Trophoblast cell (in vitro differentiated cells and primary cell): ENCODE measurements at regions not wholly inside any gene's neighbourhood (a gene's known extent, or its start where the extent isn't known, plus 50 kb on each side); places are given as distances from the start of the nearest gene placed in this dataset.
A peak's percentile ranks its signal among the peaks of the same experiment; 100 is the strongest.
"Not testable (repeated sequence)": the region's sequence is repeated elsewhere in the genome, so short reads cannot be mapped to it uniquely, and the experiment has no call there.

Source experiments
- DNase-seq, 2 donors: peaks; one replicate each; pipeline ENCODE4 v3.0.0-alpha.2; 2016
- H2AFZ ChIP-seq: 2 replicates; pipeline ENCODE4 v1.6.1; 2013; ENCODE audit warnings: low read length, moderate library complexity, mild to moderate bottlenecking; ENCODE audit not compliant: insufficient read depth, poor library complexity
- H2AK5ac ChIP-seq: 2 replicates; pipeline ENCODE4 v1.6.1; 2013; ENCODE audit warnings: mild to moderate bottlenecking, low read length
- H2BK120ac ChIP-seq: 2 replicates; pipeline ENCODE4 v1.6.1; 2013; ENCODE audit warnings: low read length, mild to moderate bottlenecking, moderate library complexity; ENCODE audit not compliant: insufficient read depth, poor library complexity
- H2BK12ac ChIP-seq: 2 replicates; pipeline ENCODE4 v1.6.1; 2013; ENCODE audit warnings: mild to moderate bottlenecking, low read length, moderate library complexity
- H2BK5ac ChIP-seq: 2 replicates; pipeline ENCODE4 v1.6.1; 2013; ENCODE audit warnings: low read length, low read depth, moderate library complexity, mild to moderate bottlenecking; ENCODE audit not compliant: poor library complexity
- H3K14ac ChIP-seq: 2 replicates; pipeline ENCODE4 v1.6.1; 2013; ENCODE audit warnings: mild to moderate bottlenecking, low read length
- H3K18ac ChIP-seq: 2 replicates; pipeline ENCODE4 v1.6.1; 2013; ENCODE audit warnings: mild to moderate bottlenecking, low read length
- H3K23ac ChIP-seq: 2 replicates; pipeline ENCODE4 v1.6.1; 2013; ENCODE audit warnings: low read length
- H3K27ac ChIP-seq: 2 replicates; pipeline ENCODE4 v1.5.1; 2013; ENCODE audit warnings: low read depth, mild to moderate bottlenecking, inconsistent platforms, low read length, moderate library complexity
- H3K27me3 ChIP-seq: 2 replicates; pipeline ENCODE4 v1.6.1; 2013; ENCODE audit warnings: inconsistent platforms, mild to moderate bottlenecking, low read length, moderate library complexity; ENCODE audit not compliant: insufficient read depth
- H3K36me3 ChIP-seq, 2 experiments: 1 replicate in 1 of 2; 2 replicates in 1 of 2; pipeline ENCODE4 v1.6.1; 2013; ENCODE audit warnings: low read length in 2 of 2, mild to moderate bottlenecking in 2 of 2, moderate library complexity in 1 of 2; ENCODE audit not compliant: insufficient read depth in 2 of 2, control insufficient read depth in 1 of 2
- H3K4ac ChIP-seq: 2 replicates; pipeline ENCODE4 v1.6.1; 2013; ENCODE audit warnings: low read depth, mild to moderate bottlenecking, low read length, moderate library complexity
- H3K4me1 ChIP-seq, 2 experiments: 1 replicate in 1 of 2; 2 replicates in 1 of 2; pipeline ENCODE4 v1.6.1; 2013; ENCODE audit warnings: low read length in 2 of 2, mild to moderate bottlenecking in 2 of 2, moderate library complexity in 1 of 2; ENCODE audit not compliant: insufficient read depth in 2 of 2, control insufficient read depth in 1 of 2
- H3K4me2 ChIP-seq: 2 replicates; pipeline ENCODE4 v1.6.1; 2013; ENCODE audit warnings: inconsistent platforms, mild to moderate bottlenecking, low read length, moderate library complexity
- H3K4me3 ChIP-seq: 2 replicates; pipeline ENCODE4 v1.5.1; 2013; ENCODE audit warnings: mild to moderate bottlenecking, low read depth, low read length, inconsistent platforms
- H3K79me1 ChIP-seq: one replicate; pipeline ENCODE4 v1.6.1; 2013; ENCODE audit warnings: low read length
- H3K79me2 ChIP-seq: 2 replicates; pipeline ENCODE4 v1.6.1; 2013; ENCODE audit warnings: low read length, mild to moderate bottlenecking; ENCODE audit not compliant: control insufficient read depth, insufficient read depth, poor library complexity
- H3K9ac ChIP-seq: 2 replicates; pipeline ENCODE4 v1.6.1; 2013; ENCODE audit warnings: mild to moderate bottlenecking, low read length
- H3K9me3 ChIP-seq: 2 replicates; pipeline ENCODE4 v1.6.1; 2013; ENCODE audit warnings: low read depth, mild to moderate bottlenecking, control low read depth, inconsistent platforms, low read length; ENCODE audit not compliant: insufficient read depth
- H4K12ac ChIP-seq: 2 replicates; pipeline ENCODE4 v1.6.1; 2013; ENCODE audit warnings: low read depth, mild to moderate bottlenecking, low read length, moderate library complexity
- H4K8ac ChIP-seq: 2 replicates; pipeline ENCODE4 v1.6.1; 2013; ENCODE audit warnings: low read depth, mild to moderate bottlenecking, low read length, moderate library complexity
- H4K91ac ChIP-seq: one replicate; pipeline ENCODE4 v1.6.1; 2013; ENCODE audit warnings: low read depth, mild to moderate bottlenecking, low read length, moderate library complexity
- WGBS: extraction: QIAGEN DNeasy Blood & Tissue Kit; methylation state at CpG from one replicate; pipeline ENCODE4 v1.1.7; 2013; ENCODE audit warnings: missing lambda C conversion rate; ENCODE audit not compliant: insufficient read length, insufficient coverage; ENCODE audit errors: extremely low coverage; 5-methylcytosine and 5-hydroxymethylcytosine counted together

DNA sequence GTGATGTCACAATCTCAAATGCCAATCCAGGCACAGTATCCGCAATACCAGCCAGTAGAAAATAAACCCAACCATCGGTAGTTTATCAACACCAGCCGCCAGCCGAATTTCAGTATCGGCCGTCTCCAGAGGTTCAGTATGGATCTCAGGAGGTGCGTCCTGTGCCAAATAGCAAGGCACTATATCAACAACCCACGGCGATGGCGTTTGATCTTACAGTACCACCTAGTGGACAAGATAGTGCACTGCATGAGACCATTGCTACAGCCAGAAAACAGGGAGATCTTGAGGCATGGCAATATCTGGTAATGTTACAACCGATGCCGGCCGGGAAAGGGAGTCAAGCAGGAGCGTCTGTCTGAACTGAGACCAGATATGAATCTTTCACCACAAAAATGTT, 121.8 kb upstream of the DRD5 start:
- H3K18ac ChIP-seq, H3K23ac ChIP-seq, H2AK5ac ChIP-seq, H3K4ac ChIP-seq, H3K9ac ChIP-seq, H4K8ac ChIP-seq, H3K79me2 ChIP-seq, H2AFZ ChIP-seq, H4K12ac ChIP-seq, H3K27ac ChIP-seq, H3K79me1 ChIP-seq, H3K14ac ChIP-seq, H3K27me3 ChIP-seq, H3K4me1 ChIP-seq, H2BK12ac ChIP-seq, H3K9me3 ChIP-seq, H4K91ac ChIP-seq, H3K36me3 ChIP-seq, H3K4me3 ChIP-seq, H3K4me2 ChIP-seq, H2BK120ac ChIP-seq, H2BK5ac ChIP-seq: not testable (repeated sequence)
- WGBS: no CpG with 5 or more reads among the region's 14 CpGs
- DNase-seq: peak in 1 of 2 donors; percentile 19

GRCh38 chr4:9660955-9661354, 120.5 kb upstream of the DRD5 start:
- H4K91ac ChIP-seq, H2BK120ac ChIP-seq, H2AK5ac ChIP-seq, H3K27me3 ChIP-seq, H3K14ac ChIP-seq, H4K8ac ChIP-seq, H3K27ac ChIP-seq, H2AFZ ChIP-seq, H4K12ac ChIP-seq, DNase-seq, H3K4me1 ChIP-seq, H3K9me3 ChIP-seq, H3K4me2 ChIP-seq, H3K4ac ChIP-seq, H2BK5ac ChIP-seq, H2BK12ac ChIP-seq, H3K23ac ChIP-seq, H3K9ac ChIP-seq, H3K79me2 ChIP-seq, H3K79me1 ChIP-seq, H3K18ac ChIP-seq, H3K36me3 ChIP-seq, H3K4me3 ChIP-seq: not testable (repeated sequence)
- no CpG with 5 or more reads among the region's 4 CpGs for WGBS

DNA sequence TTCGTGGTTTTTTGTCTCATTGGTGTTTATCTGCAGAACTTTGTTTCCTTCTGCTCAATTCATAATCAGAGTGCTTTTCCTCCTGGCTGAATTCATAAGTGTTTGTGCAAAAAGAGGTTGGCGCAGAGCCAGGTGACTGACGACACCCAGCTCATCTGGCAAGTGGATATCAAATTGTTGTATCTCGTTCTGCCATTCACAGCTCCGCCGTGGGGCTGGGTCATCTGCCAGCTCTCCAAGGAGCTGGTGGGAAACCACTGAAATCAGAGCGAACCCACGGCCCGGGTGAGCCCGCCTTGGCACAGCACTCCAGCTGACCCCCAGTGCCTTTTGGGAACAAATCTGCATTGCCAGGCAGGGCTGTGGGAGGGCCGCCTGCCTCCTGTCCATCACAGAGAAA, 110.7 kb upstream of the DRD5 start:
- H3K23ac ChIP-seq, DNase-seq, H3K4me2 ChIP-seq, H3K14ac ChIP-seq, H2BK12ac ChIP-seq, H2AFZ ChIP-seq, H3K4me3 ChIP-seq, H3K79me2 ChIP-seq, H3K27me3 ChIP-seq, H3K18ac ChIP-seq, H4K91ac ChIP-seq, H3K4ac ChIP-seq, H3K79me1 ChIP-seq, H4K8ac ChIP-seq, H2AK5ac ChIP-seq, H3K27ac ChIP-seq, H2BK120ac ChIP-seq, H3K36me3 ChIP-seq, H3K4me1 ChIP-seq, H4K12ac ChIP-seq, H3K9ac ChIP-seq, H2BK5ac ChIP-seq, H3K9me3 ChIP-seq: not testable (repeated sequence)
- no CpG with 5 or more reads among the region's 11 CpGs for WGBS

- H2BK12ac ChIP-seq, H3K79me1 ChIP-seq, H3K23ac ChIP-seq, H3K9ac ChIP-seq, DNase-seq, H3K4ac ChIP-seq, H3K4me3 ChIP-seq, H3K4me1 ChIP-seq, H3K27ac ChIP-seq, H2AK5ac ChIP-seq, H4K8ac ChIP-seq, H3K79me2 ChIP-seq, H3K14ac ChIP-seq, H2AFZ ChIP-seq, H3K9me3 ChIP-seq, H4K91ac ChIP-seq, H2BK5ac ChIP-seq, H3K36me3 ChIP-seq, H4K12ac ChIP-seq, H3K18ac ChIP-seq, H3K4me2 ChIP-seq, H3K27me3 ChIP-seq, H2BK120ac ChIP-seq: not testable (repeated sequence)
- WGBS: no CpG with 5 or more reads among the region's 10 CpGs
Observed at GRCh38 chr4:9677357-9677756, 104.1 kb upstream of the DRD5 start.
